HFF-Myc (cell line): ENCODE measurements at regions not wholly inside any gene's neighbourhood (a gene's known extent, or its start where the extent isn't known, plus 50 kb on each side); places are given as distances from the start of the nearest gene placed in this dataset.
"Not testable (repeated sequence)": the region's sequence is repeated elsewhere in the genome, so short reads cannot be mapped to it uniquely, and the experiment has no call there.

Experiments
- DNase-seq: peaks from one replicate; pipeline ENCODE4 v3.0.0-alpha.2; 2011; ENCODE audit warnings: low read depth; ENCODE audit errors: extremely low read depth
- H3K4me3 ChIP-seq: replicated peaks from 2 replicates; pipeline ENCODE4 v1.5.1; 2011; ENCODE audit warnings: low read depth, mild to moderate bottlenecking, control low read depth, low read length

DNA sequence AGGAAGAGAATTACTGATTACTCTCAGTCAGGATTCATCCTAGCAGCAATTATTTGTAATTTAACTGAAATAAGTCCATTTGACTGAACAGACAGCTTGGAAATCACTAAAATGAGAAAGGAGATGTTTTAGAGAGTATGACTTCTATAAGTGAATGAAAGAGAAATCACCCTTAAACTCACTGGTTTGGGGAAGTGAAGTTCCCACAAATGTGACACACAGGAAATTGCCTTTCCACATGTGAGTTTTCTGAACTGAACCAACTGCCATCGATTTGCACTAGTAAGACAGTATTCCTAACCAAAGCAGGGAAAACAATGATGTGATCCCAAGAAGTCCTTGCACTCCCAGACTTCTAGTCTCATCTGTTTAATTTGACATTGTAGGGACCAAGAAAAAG, 110.5 kb downstream of the FAM72C start:
- DNase-seq, H3K4me3 ChIP-seq: not testable (repeated sequence)

DNA sequence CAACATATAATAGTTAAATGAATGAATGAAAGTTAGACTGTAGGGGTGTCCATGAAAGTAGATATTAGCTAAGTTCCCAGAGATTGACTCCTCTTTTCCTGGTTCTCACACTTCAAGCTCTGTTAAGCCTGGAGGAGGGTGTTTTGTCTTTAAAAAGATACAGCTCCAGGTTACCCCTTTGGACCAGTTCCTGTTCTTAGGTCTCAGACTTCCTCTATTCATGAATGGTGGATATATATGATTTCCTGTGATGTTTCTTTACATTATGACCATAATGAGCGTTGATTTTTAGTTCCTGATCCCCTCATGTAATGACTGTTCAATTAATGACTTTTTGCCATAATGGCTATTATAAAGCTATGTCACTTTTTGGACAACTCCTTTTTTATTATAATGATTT, 115.9 kb downstream of the FAM72C start:
- H3K4me3 ChIP-seq, DNase-seq: not testable (repeated sequence)

- DNase-seq, H3K4me3 ChIP-seq: not testable (repeated sequence)
Measured at GRCh38 chr1:143854069-143854468, 117.7 kb downstream of the FAM72C start.

DNA sequence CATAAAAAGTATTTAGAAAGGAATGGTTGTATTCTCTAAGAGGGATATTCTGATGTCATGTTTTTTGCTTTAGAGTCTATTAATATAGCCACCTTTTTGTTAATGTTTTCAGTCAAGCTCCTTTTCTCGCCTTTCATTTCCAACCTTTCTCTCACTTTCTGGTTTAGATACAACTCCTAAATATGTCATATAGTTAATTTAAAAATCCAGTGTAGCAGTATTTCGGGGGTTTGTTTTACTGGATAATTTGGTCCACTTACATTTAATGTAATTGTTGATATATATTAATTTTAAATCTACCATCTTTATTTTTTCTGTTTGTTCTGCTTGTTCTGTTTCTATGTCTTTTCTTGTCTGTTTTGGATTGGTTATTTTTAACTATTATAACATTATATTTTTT, 121.1 kb downstream of the FAM72C start:
- not testable (repeated sequence) for H3K4me3 ChIP-seq, DNase-seq

DNA sequence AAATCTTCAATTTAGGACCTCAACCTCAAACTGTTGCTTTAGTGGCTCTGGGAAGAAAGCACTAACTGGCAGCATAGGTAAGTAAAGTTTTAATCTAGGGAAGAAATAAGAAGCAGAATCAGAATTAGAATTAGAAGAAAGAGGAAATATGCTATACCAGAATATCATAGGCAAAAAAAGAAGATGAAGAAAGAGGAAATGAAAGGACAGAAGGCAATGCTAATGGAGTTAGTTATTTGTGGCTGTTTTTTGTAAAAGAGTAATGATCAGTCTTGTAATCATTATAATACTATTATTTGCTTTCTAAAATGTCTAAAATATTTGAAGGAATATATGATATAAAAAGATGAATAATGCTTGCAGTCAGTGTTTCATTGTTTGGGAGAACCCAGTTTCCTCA, 122.9 kb downstream of the FAM72C start:
- not testable (repeated sequence) for DNase-seq

DNA sequence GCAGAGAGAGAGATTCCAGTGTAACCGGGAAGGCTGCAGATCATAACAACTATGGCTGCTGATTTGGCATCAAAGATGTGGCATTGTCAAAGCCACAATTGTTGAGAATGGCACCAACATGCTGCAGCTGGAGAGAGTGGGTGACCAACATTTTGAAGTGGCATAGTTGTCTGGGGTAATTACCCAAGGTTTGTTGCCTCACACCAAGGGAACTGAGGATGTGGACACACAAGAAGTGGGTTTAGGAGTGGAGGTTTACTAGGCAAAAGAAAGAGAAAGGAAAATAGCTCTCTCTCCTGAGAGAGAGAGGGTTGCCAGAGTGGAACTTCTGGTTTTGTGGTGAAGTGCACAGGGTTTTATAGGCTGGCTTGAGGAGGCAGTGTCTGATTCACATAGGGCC, 126.6 kb downstream of the FAM72C start:
- not testable (repeated sequence) for DNase-seq, H3K4me3 ChIP-seq

More for the DNA sequence above, 122.9 kb downstream of the FAM72C start:
- H3K4me3 ChIP-seq: not testable (repeated sequence)

- not testable (repeated sequence) for DNase-seq
Measured at GRCh38 chr1:143842058-143842457, 129.7 kb downstream of the FAM72C start.

DNA sequence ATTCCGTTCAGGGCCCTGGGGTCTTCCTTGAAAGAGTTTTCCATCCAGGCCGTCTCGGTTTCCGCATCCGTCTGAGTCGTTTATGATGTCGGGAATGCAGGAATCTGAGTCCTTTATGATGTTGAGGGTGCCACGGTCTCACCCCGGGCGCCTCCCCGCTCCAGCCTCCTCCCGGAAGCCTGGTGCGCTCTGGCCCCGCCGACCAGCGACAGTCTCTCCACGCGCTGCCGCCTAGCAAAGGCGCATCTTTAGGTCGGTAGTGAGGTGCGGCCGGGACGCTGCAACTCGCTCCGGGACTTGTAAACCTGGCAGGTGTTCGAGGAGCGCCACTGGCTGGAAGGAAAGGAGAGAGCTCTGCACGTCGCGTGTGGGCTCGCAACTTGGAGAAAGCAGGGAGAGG, 132.6 kb downstream of the FAM72C start:
- not testable (repeated sequence) for H3K4me3 ChIP-seq, DNase-seq

More at GRCh38 chr1:143842058-143842457, 129.7 kb downstream of the FAM72C start:
- not testable (repeated sequence) for H3K4me3 ChIP-seq

DNA sequence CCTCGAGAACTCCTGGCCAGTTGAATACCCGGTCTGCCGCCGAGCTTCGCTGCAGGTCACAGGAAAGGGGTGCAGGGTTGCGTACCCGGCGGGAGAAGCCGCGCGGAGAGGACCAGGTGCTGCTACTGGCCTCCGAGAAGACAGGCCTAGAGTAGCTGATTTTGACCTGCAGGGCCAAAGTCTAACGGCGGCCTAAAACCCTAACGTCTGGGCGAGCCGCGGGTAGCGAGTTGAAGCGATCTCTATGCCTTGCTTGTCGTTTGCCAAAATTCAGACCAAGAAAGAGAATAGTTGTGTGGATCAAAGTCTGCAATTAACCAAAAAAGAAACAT, 133.2 kb downstream of the FAM72C start:
- H3K4me3 ChIP-seq, DNase-seq: not testable (repeated sequence)

DNA sequence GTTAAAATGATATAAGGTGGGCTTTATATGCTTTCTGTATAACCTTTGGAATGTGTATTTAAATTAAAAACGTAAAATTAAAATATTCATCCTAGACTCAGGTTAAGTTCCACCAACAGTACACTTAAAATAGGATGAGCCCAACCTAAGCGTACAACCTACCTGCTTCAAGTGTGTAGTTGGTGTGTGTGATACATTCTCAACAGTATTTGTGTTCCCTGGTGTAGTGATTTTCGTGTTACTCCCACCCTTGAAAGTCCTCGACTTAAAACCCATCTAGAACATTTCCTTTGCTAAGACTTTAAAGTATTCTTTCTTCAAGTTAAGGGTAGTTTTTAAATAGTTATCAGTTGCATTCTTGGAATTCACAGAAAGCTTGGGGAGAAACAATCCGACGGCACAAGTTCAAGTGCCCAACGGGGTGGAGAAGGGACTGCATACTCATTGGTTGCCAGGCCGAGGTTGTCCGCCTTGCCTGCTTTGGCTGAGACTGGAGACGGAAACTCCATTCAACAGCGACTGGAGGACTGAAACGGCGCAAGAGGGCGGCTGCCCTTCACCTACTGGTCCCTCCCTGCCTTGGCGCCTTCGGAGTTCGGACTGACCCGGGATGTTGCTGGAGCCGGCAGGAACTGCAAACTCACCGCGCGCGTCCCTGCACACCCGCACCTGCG, 133.7 kb downstream of the FAM72C start:
- not testable (repeated sequence) for H3K4me3 ChIP-seq, DNase-seq

GRCh38 chr1:143833376-143833775, 138.4 kb downstream of the FAM72C start:
- DNase-seq, H3K4me3 ChIP-seq: not testable (repeated sequence)

DNA sequence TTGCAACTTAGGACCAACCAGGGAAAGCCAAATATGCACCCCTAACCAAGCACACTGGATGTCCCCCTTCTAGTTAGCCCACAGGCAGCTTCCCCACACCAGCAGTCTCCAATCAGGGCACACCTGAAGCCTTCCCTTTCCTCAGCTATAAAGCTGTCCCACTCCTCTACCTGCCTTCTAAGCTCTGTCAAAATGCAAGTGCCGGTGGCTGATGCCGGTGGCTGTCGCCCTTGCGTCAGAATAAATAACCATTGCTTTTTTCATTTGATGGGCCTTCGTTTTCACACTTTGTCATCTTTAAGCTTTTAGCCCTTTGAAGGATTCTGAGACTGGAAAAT, 139.4 kb downstream of the FAM72C start:
- not testable (repeated sequence) for DNase-seq, H3K4me3 ChIP-seq

DNA sequence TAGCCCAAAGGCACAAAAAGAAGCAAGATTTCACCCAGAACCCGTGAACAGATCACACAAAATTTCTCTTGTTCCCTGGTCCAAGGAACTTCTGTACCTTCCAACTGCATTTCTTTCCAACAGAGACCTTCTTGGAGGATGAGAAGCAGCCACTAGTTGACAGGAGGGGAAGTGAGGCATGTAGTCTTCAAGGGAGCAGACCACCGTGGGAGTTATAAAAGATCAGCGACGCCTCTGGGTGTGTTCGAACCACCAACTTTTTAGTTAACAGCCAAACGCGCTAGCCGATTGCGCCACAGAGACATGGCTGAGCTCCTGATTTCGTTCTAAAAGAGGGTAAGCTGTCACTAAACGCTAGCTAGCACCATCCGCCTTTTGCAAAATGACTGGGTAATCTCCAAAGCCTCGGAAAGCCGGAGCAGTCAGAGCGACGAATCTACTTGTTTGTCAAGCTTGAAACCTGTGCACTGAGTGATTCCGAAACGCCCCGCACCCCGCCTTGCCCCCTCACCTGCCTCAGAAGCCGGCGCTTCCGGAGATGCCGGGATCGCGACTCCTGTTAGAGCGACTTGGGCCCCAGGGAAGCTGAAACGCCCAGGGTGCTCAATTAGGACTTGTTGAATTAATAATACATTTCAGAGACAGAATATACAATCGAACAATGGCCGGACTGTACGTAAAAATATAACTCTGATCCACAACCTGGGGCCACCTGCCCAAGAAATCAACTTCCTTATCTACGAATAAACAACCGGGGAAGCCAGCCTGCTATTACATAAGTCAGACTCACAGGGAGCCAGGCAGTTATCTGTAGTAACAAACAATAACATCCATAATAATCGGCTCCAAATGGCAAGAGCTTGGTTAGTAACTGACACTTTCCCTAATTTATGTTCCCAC, 140.1 kb downstream of the FAM72C start:
- DNase-seq, H3K4me3 ChIP-seq: not testable (repeated sequence)

DNA sequence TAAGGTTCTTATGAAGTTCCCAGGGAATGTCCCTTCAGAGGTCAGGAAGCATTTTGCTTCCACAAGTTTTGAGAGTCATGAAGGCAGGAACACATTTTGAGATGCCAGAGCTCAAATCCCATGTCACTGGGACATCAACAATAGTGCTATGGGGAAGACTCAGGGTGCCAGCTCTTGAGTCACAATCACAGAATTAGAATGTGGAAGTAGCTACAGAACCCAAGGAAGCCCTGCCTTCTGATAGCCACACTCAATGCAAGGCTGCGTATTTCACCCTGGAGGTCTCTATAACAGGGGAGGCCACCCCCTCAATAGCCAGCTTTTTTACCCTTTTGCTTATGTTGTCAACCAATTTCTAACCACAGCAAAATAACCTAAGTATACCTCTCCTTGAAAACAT, 145.6 kb downstream of the FAM72C start:
- not testable (repeated sequence) for H3K4me3 ChIP-seq, DNase-seq

- not testable (repeated sequence) for DNase-seq
Measured at GRCh38 chr1:143824266-143824665, 147.5 kb downstream of the FAM72C start.

DNA sequence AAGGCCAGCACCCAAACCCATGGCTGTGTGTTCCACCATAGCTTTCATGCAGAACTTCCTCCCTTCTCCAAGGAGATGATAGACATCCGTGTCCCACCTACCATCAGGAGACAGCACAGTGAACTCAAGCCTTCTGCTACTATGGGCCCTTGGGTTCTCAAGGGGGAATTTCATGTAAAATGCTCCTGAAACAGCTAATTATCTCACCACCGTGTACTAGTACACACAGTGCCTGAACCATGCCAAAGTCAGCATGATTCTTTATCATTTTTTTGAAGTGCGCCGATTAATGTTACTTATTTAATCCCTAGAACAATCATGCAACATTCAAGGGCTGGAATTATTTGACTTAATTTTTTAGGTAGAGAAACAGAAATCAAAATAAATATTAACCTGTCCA, 151.7 kb downstream of the FAM72C start:
- H3K4me3 ChIP-seq, DNase-seq: not testable (repeated sequence)

More at GRCh38 chr1:143824266-143824665, 147.5 kb downstream of the FAM72C start:
- not testable (repeated sequence) for H3K4me3 ChIP-seq

DNA sequence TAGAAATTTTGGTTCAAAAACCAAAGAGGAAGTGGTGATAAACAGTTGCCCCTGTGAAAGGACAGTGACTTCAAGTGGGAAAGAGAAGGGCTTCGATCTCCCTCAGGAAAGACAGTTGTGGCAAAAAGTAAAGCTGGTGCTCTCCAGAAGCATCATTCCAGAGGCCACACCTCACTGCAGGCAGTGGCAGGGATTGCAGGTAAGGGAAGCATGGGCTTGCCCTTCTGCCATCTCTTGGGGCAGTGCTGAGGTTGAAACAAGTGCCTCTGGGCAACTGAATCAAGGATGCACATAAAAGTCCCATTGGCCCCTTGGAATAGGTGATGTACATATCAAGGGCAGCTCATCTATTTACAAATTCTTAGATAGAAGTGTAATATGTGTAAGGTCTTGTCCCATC, 155.4 kb downstream of the FAM72C start:
- DNase-seq, H3K4me3 ChIP-seq: not testable (repeated sequence)

DNA sequence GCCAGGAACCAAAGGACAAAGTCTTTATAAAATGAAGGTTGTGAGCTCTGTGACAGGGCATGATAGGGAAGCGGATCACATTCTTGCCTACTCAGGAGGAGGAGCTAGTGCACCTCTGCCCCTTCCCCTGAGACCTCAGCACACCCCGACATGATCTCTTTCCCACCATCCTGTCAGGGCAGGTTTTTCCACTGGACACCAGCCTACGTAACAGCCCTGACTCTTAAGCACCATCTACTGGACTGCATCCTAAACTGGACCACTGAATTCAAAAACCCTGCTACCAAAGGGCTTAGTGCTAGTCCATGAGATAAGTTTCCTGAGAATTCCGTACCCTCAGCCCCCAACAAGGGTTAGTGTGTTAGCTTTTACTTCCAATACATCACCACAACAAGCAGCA, 166.4 kb downstream of the FAM72C start:
- not testable (repeated sequence) for DNase-seq, H3K4me3 ChIP-seq

DNA sequence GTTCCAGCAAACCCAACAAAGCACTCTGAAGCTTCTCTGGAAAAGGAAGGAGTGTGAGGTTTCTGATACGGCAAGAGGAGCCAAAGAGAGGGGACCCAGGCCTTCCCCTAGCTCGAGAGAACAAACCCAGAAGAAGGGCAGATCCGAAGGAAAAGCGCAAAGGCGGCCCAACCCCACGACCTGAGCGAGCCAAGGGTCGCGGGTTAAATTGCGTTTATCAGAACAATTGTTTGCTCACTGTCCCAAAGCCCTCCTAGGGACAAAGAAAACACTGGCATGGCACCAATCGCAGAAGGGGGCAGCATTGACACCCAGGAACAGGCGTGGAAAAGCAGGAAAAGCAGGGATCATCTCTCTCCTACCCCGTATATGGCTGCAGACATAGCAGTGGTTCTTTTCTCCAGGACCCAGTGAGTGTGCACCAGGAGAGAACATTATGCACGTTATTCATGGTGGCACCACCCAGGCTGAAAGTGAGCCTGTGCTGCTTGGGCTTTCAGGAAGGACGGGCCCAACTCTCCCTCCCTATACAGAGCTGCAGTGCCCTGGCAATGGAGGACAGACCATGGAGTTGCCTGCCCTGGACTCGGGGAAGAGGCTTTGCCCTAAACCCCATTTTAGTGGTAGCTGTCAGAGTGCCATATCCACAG, 167.0 kb downstream of the FAM72C start:
- H3K4me3 ChIP-seq: peak overlapping the region; percentile 17; the same call in 1 of the 2 replicates

More for the DNA sequence above, 167.0 kb downstream of the FAM72C start:
- DNase-seq: not testable (repeated sequence)
